GM18517 (cell line): ENCODE measurements at regions not wholly inside any gene's neighbourhood (a gene's known extent, or its start where the extent isn't known, plus 50 kb on each side); places are given as distances from the start of the nearest gene placed in this dataset.
"Not testable (repeated sequence)": the region's sequence is repeated elsewhere in the genome, so short reads cannot be mapped to it uniquely, and the experiment has no call there.

Experiments used
- ATAC-seq: cut with Tn5 transposase; IDR thresholded peaks from one replicate; pipeline ENCODE4 v1.9.1; 2021; ENCODE audit warnings: mild to moderate bottlenecking, moderate library complexity; ENCODE audit not compliant: unreplicated experiment

- ATAC-seq, result no peak
These were observed 108.9 kb upstream of the GSE1 start for GRCh38 chr16:85504242-85504641.

GRCh38 chr16:85505794-85506634, 107.1 kb upstream of the GSE1 start:
- ATAC-seq, result no peak

DNA sequence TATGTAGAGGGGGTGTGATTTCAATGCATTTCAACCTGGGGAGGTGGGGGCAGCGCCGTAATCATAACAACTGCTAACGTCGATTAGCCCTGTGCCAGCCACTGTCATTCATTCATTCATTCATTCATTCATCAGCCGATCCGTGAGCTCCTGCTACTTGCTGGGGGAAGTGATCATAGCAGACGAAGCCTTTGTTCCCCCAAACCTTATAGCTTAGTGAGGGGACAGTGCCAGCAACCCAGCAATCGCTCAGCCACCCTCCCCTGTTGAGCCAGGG, 106.5 kb upstream of the GSE1 start:
- no peak for ATAC-seq

DNA sequence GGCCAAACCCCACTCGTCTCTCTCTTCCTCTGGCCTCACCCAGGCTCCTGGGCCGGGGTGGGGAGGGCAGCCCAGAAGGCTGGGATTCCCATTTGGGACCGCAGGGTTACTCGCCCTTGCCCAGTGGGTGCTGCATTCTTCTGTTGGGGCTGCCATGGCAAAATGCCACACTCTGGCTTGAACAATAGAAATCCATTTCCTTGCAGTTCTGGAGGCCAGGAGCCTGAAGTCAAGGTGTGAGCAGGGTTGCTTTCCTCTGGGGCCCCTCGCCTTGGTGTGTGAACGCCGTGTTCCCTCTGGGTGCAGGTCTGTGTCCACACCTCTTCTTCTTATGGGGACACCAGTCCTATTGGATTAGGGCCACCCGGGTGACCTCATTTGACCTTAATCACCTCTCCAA, 105.8 kb upstream of the GSE1 start:
- ATAC-seq, result no peak

- ATAC-seq, result no peak
These were observed 104.7 kb upstream of the GSE1 start for GRCh38 chr16:85508388-85508787.

- ATAC-seq, result no peak
These were observed 104.1 kb upstream of the GSE1 start for GRCh38 chr16:85508993-85509392.

DNA sequence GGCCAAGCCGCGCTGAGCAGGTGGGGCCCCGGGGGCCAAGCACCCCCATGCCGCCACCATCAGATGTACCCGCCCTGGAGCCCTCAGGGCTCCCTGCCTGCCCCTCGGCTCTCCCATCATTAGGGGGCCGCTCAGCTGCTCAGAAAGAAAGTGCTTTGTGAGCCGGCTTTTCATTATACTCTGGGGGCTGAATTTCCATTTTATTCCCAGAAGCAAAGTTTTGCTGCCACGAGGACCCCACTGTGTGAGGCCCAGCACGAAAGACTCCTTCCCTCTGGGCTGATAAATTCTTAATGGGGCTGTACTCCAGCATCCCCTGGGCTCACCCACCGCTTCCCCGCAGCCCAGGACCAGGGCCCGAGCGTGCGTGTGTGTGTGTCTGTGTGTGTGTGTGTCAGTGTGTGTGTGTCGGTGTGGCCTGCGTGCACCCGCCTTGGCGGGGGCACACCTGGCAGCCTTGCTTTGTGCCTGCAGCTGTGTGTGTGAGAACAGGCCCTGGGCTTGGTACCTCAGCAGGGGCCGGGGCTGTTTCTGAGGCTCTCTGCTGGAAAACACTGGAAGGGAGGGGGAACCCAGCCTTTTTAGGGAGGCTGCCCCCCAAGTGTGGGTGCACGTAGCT, 103.0 kb upstream of the GSE1 start:
- no peak for ATAC-seq

- ATAC-seq, result no peak
These were observed 100.9 kb upstream of the GSE1 start for GRCh38 chr16:85511938-85512807.

- no peak for ATAC-seq
These were observed 100.4 kb upstream of the GSE1 start for GRCh38 chr16:85512808-85513115.

DNA sequence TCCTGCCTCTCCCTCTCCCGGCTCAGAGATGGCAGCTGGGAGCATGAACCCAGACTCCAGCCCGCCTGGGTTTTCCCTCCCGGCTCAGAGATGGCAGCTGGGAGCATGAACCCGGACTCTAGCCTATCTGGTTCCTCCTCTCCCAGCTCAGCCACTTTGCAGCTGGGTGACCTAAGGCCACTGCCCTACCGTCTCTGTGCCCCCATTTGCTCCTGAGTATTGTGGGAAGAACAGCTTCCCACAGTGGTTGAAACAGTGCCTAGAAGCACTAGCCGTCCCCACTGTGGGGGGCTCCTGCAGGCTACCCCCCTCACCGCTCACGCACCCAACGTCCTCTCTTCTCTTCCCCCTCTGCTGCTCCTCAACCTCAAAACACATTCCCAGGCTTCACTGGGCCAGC, 99.9 kb upstream of the GSE1 start:
- ATAC-seq, result no peak

- no peak for ATAC-seq
These were observed 99.5 kb upstream of the GSE1 start for GRCh38 chr16:85513649-85514048.

DNA sequence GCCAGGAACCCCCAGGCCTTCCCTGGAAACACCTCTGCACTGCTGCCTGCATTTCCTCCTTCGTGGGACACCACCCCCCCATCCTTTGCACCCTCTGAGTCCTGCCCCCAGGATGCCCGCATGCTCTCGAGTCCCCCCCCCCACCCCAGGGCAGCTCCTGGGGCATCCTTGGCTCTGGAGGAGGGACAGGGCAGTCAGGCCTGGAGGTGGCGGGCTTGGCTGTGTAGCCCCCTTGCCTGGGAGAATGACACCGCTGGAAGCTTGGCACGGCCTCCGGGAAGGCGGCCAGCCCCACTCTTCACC, 98.9 kb upstream of the GSE1 start:
- ATAC-seq, result no peak

DNA sequence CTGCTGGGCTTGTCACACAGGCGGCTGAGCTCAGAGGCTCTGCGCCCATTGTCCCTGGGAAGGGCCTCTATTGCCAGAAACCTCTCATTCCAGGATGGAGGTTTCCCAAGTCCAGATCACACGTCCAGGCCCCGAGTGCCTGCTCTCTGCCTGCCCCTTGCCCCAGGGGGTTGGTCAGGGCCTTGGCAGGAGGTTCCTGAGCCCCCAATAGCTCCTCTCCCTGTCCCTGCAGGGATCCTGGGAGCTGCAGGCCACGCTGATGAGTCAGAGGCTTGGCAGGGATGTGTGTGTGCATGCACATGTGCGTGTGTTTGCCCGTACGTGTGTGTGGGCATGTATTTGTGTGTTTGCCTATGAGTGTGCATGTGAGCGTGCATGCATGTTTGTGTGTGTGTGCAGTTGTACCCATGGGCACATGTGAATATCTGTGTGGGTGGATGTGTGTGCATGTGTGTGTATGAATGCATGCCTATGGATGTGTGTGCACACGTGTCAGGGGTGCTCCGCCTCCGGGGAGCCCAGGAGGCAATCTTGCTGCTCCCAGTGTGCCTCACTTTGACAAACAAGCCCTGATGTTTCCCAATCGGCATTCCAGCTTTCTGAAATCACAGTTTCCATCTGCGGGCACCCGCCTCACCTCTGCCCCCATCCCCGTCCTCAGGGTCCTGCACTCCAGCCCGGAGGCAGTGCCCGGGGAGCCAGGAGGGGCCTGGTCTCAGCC, 98.4 kb upstream of the GSE1 start:
- no peak for ATAC-seq

- no peak for ATAC-seq
These were observed 97.8 kb upstream of the GSE1 start for GRCh38 chr16:85515319-85515745.

DNA sequence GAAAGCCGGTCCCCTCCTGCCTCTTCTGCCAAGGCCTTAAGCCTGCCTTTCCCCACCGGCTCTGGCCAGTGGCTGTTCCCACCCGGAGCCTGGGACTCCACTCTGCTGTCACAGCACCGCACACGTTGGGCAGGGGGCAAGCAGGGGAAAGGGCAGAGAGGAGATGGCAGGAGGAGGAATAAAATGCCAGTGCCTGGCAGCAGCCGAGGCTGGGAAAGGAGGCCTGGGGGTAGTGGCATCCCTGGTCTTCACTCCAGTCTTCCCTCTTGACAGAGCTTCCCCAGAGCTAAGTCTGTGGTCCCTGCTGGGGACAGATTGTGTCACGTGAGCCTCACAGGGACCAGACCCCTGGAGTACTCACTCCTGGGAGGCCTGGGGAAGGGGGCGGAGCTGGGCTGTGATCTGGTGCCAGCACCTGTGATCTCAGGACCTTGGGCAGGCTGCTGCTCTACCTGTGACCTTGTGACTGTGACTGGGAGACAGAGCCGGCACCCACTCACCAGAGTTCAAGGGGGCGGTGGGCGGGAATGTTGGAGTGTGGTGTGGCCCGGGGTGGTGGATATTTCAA, 97.2 kb upstream of the GSE1 start:
- ATAC-seq, result no peak

- ATAC-seq, result no peak
These were observed 96.0 kb upstream of the GSE1 start for GRCh38 chr16:85517154-85517553.

GRCh38 chr16:85517563-85518179, 95.5 kb upstream of the GSE1 start:
- no peak for ATAC-seq

GRCh38 chr16:85518398-85519049, 94.6 kb upstream of the GSE1 start:
- no peak for ATAC-seq

DNA sequence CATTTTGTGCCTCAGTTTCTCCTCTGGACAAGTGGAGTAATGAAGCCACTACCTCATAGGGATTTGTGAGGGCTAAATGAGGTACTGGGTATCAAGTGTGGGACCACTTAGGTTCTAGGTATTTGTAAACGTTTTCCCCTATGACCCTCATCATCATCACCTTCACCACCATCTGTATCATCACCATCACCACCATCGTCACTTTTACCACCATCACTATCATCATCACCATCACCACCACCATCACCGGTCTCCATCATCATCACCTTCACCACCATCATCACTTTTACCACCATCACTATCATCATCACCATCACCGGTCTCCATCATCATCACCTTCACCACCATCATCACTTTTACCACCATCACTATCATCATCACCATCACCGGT, 94.1 kb upstream of the GSE1 start:
- not testable (repeated sequence) for ATAC-seq

- ATAC-seq, result no peak
These were observed 93.4 kb upstream of the GSE1 start for GRCh38 chr16:85519540-85520231.
